ENCODE measurements at regions not wholly inside any gene's neighbourhood (a gene's known extent, or its start where the extent isn't known, plus 50 kb on each side); places are given as distances from the start of the nearest gene placed in this dataset.

DNA sequence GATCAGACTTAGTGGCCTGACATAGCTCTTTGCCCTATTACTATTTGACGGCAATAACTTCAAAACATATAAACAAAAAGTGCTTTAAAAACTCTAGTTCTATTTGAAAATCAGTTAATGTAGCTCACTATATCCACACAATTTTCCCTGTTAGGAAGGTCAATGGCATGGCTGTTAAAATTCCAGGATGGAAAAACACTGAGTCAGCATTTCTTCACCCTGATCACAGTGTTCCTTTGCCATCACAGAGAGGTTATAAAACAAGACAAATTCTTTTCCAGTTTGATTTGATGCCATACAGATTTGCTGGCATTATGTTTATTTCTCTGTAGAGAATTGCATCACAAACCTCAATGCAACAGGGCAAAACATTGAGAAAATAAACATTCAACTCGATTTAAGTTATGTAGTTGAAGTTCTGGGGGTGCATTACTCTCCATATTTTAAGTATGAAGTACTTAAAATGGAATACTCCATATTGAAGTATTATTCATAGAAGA is 253.7 kb upstream of the HSF2 start:
- no peaks in the 10 kb centered on the region for H3K27me3 ChIP-seq (ENCODE audit: insufficient read depth, poor library complexity, severe bottlenecking)

DNA sequence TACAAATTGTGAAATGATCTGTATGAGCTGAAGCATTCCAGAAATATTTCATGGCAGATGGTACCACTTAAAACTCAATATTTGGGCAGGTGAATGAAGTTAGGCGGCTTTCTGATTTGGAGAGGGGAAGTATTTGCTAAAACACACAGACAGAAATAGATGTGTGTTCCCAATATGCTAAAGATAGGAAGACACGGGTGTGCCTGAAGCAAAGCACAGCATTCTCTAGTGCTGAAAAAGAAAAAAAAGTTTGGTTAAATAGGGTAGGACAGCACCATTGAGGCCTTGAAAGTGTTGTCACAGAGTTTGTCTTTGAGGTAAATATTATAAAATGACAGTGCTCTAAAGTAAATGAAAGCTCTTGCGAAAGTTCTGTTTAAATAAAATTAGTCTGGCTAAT is 252.2 kb upstream of the HSF2 start:
- no peak overlapping the region for H3K27ac ChIP-seq (replicated peaks)
- no peak for DNase-seq (ENCODE audit: low read depth in 1 of 2, low spot score in 1 of 2)
- no peaks in the 10 kb centered on the region for H3K27me3 ChIP-seq (ENCODE audit: insufficient read depth, poor library complexity, severe bottlenecking)
- H3K4me3 ChIP-seq (replicated peaks; ENCODE audit: insufficient read depth, low read length) = no peak overlapping the region
- no peak for TF ChIP-seq POLR2AphosphoS5 (IDR thresholded peaks at IDR 0.05; ENCODE audit: low read depth)
- no peak for TF ChIP-seq GABPA (IDR thresholded peaks at IDR 0.05; ENCODE audit: low read depth)
- TF ChIP-seq SPI1 (IDR thresholded peaks at IDR 0.05; ENCODE audit: borderline replicate concordance, low read depth) = no peak
- no peak for TF ChIP-seq REST (IDR thresholded peaks at IDR 0.05; ENCODE audit: insufficient replicate concordance, low read depth)
- TF ChIP-seq, protein P1, sequence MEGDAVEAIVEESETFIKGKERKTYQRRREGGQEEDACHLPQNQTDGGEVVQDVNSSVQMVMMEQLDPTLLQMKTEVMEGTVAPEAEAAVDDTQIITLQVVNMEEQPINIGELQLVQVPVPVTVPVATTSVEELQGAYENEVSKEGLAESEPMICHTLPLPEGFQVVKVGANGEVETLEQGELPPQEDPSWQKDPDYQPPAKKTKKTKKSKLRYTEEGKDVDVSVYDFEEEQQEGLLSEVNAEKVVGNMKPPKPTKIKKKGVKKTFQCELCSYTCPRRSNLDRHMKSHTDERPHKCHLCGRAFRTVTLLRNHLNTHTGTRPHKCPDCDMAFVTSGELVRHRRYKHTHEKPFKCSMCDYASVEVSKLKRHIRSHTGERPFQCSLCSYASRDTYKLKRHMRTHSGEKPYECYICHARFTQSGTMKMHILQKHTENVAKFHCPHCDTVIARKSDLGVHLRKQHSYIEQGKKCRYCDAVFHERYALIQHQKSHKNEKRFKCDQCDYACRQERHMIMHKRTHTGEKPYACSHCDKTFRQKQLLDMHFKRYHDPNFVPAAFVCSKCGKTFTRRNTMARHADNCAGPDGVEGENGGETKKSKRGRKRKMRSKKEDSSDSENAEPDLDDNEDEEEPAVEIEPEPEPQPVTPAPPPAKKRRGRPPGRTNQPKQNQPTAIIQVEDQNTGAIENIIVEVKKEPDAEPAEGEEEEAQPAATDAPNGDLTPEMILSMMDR (IDR thresholded peaks at IDR 0.05; ENCODE audit: insufficient read depth, low read length) = no peak

More for the DNA sequence above, 253.7 kb upstream of the HSF2 start:
- Histone ChIP-seq H3K27ac (replicated peaks) (no peak overlapping the region), H3K4me3 (replicated peaks; ENCODE audit: insufficient read depth, low read length) (no peak overlapping the region)
- TF ChIP-seq SPI1 (IDR thresholded peaks at IDR 0.05; ENCODE audit: borderline replicate concordance, low read depth) (no peak), GABPA (IDR thresholded peaks at IDR 0.05; ENCODE audit: low read depth) (no peak), POLR2AphosphoS5 (IDR thresholded peaks at IDR 0.05; ENCODE audit: low read depth) (no peak)
- TF ChIP-seq, protein P1 (IDR thresholded peaks at IDR 0.05; ENCODE audit: insufficient read depth, low read length) = no peak
- no peak for DNase-seq (ENCODE audit: low read depth in 1 of 2, low spot score in 1 of 2)

DNA sequence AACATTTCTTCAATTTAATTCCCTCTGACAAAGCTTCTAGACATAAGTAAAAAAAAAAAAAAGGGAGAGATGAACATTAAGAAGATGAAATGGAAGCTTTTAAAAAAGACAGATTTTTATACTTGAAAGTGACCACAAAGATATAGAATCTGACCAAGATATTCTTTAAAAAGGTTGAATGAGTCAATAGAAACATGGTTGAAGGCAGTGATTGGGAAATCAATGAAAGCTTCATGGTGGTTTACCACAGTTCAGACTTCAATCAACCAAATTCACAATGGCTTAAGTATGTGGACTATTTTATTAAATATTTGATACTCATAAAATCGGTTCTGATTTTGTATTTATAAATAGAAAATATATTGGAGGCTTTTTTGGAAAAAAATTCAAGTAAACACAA is 248.4 kb upstream of the HSF2 start:
- no peak for DNase-seq (ENCODE audit: low read depth in 1 of 2, low spot score in 1 of 2)
- H3K27me3 ChIP-seq (ENCODE audit: insufficient read depth, poor library complexity, severe bottlenecking) = no peaks in the 10 kb centered on the region
- no peak overlapping the region for H3K27ac ChIP-seq (replicated peaks)
- no peak for TF ChIP-seq POLR2AphosphoS5 (IDR thresholded peaks at IDR 0.05; ENCODE audit: low read depth)
- no peak overlapping the region for H3K4me3 ChIP-seq (replicated peaks; ENCODE audit: insufficient read depth, low read length)

DNA sequence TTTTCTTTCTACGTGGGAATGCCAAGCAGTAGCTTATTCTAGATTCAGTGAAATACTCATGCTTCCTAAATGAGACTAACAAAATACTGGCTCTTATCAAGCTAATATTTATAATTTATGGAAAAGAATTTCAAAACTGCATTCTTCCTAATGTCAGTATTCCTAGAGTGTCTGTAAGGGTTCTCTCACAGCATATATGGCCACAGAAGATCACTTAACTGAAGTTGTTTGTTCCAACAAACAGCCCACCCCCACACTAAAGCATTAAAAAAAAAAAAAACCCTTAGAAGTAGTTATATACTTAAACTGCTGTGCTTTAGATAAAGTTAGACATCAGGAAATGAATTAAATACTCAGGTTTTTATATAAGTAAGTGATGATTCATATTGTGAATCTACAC is 247.7 kb upstream of the HSF2 start:
- no peak for TF ChIP-seq SPI1 (IDR thresholded peaks at IDR 0.05; ENCODE audit: borderline replicate concordance, low read depth)
- TF ChIP-seq POLR2AphosphoS5 (IDR thresholded peaks at IDR 0.05; ENCODE audit: low read depth) = no peak
- TF ChIP-seq, protein P1 (IDR thresholded peaks at IDR 0.05; ENCODE audit: insufficient read depth, low read length) = no peak
- no peak for TF ChIP-seq REST (IDR thresholded peaks at IDR 0.05; ENCODE audit: insufficient replicate concordance, low read depth)
- no peak for TF ChIP-seq GABPA (IDR thresholded peaks at IDR 0.05; ENCODE audit: low read depth)
- no peak overlapping the region for H3K27ac ChIP-seq (replicated peaks)
- no peaks in the 10 kb centered on the region for H3K27me3 ChIP-seq (ENCODE audit: insufficient read depth, poor library complexity, severe bottlenecking)
- DNase-seq (ENCODE audit: low read depth in 1 of 2, low spot score in 1 of 2) = no peak
- no peak overlapping the region for H3K4me3 ChIP-seq (replicated peaks; ENCODE audit: insufficient read depth, low read length)
